Mesothelial cell of epicardium (in vitro differentiated cells): ENCODE measurements at regions not wholly inside any gene's neighbourhood (a gene's known extent, or its start where the extent isn't known, plus 50 kb on each side); places are given as distances from the start of the nearest gene placed in this dataset.
"Not testable (repeated sequence)": the region's sequence is repeated elsewhere in the genome, so short reads cannot be mapped to it uniquely, and the experiment has no call there.

Source experiments
- DNase-seq, 2 experiments: peaks; one replicate each; pipeline ENCODE4 v3.0.0; 2021; ENCODE audit warnings: low spot score in 2 of 2; ENCODE audit not compliant: unreplicated experiment in 2 of 2
- H3K27ac Mint-ChIP-seq: 2 replicates; pipeline ENCODE4 v1.8.0; 2021; ENCODE audit warnings: mixed read lengths
- H3K27me3 Mint-ChIP-seq: 2 replicates; pipeline ENCODE4 v1.8.0; 2021; ENCODE audit warnings: low read depth, mixed read lengths
- H3K36me3 Mint-ChIP-seq: 2 replicates; pipeline ENCODE4 v1.8.0; 2021; ENCODE audit warnings: mixed read lengths
- H3K4me1 Mint-ChIP-seq: 2 replicates; pipeline ENCODE4 v1.8.0; 2021; ENCODE audit warnings: mixed read lengths
- H3K4me3 Mint-ChIP-seq: 2 replicates; pipeline ENCODE4 v1.8.0; 2021; ENCODE audit warnings: mild to moderate bottlenecking, moderate library complexity, mixed read lengths
- H3K9me3 Mint-ChIP-seq: 2 replicates; pipeline ENCODE4 v1.8.0; 2021; ENCODE audit warnings: mixed read lengths
- CTCF ChIP-seq: fragments of 200-600 bp; sonication (generic); IDR thresholded peaks from one replicate; pipeline ENCODE4 v1.5.0; 2021; ENCODE audit warnings: antibody characterized with exemption; ENCODE audit not compliant: unreplicated experiment

DNA sequence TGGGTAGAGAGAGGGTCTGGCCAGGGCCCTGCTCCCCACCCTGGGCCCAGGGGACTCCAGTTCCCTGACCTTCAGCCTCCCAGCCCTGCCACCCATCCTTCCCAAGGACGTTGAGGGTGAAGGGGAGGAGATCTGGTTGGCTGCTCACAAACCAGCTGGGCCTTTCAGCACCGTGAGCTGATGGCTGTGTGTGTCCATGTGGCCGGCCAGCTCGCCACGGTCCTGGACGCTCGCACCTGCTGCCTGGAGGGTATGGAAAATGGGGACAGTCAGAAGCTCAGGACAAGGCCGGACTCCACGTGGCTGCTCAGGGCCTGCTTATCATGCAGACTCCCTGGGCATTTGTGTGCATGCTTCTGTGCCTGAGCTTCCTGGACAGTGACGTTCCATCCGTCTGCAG is 110.3 kb downstream of the NPIPB11 start:
- H3K36me3 Mint-ChIP-seq, H3K27ac Mint-ChIP-seq, H3K27me3 Mint-ChIP-seq, DNase-seq, H3K9me3 Mint-ChIP-seq, H3K4me3 Mint-ChIP-seq: not testable (repeated sequence)
- peaks cover 17% of the 10 kb centered on the region for H3K4me1 Mint-ChIP-seq

- not testable (repeated sequence) for H3K27ac Mint-ChIP-seq, DNase-seq, H3K36me3 Mint-ChIP-seq, H3K4me3 Mint-ChIP-seq, H3K27me3 Mint-ChIP-seq, H3K9me3 Mint-ChIP-seq
- peaks cover 16% of the 10 kb centered on the region for H3K4me1 Mint-ChIP-seq
Observed at GRCh38 chr16:29294951-29295795, 111.3 kb downstream of the NPIPB11 start.

- not testable (repeated sequence) for H3K27ac Mint-ChIP-seq, H3K36me3 Mint-ChIP-seq, H3K4me3 Mint-ChIP-seq, H3K27me3 Mint-ChIP-seq, DNase-seq, H3K9me3 Mint-ChIP-seq
- H3K4me1 Mint-ChIP-seq: peaks cover 15% of the 10 kb centered on the region
Observed at GRCh38 chr16:29294400-29294933, 112.0 kb downstream of the NPIPB11 start.

DNA sequence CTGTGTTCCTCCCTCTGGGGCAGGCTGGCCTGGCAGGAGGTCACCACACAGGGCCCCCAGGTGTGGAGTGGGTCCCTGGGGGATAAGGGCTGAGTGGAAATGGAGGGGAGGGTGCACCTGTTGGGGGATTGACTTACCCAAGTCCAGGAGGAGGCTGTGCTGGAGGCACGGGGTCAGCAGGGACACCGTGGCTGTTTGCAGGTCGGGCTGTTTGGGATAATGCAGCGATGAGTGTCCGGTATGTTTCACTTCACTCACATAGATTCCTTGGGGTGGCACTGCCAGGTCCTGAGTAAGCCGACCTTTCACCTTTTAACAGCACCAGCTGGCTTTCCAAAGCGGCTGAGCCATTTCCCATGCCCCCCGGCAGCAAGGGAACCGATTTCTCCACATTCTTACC is 113.0 kb downstream of the NPIPB11 start:
- not testable (repeated sequence) for DNase-seq, H3K4me3 Mint-ChIP-seq, H3K27me3 Mint-ChIP-seq, H3K36me3 Mint-ChIP-seq, H3K9me3 Mint-ChIP-seq, H3K27ac Mint-ChIP-seq
- H3K4me1 Mint-ChIP-seq: peaks cover 23% of the 10 kb centered on the region

GRCh38 chr16:29292952-29293471 is 113.5 kb downstream of the NPIPB11 start:
- peaks cover 24% of the 10 kb centered on the region for H3K4me1 Mint-ChIP-seq
- H3K27me3 Mint-ChIP-seq, H3K36me3 Mint-ChIP-seq: not testable (repeated sequence)

GRCh38 chr16:29291329-29292271 is 114.9 kb downstream of the NPIPB11 start:
- H3K27ac Mint-ChIP-seq, H3K9me3 Mint-ChIP-seq, H3K36me3 Mint-ChIP-seq, H3K27me3 Mint-ChIP-seq, H3K4me3 Mint-ChIP-seq, DNase-seq: not testable (repeated sequence)
- H3K4me1 Mint-ChIP-seq: peaks cover 33% of the 10 kb centered on the region

More at GRCh38 chr16:29292952-29293471, 113.5 kb downstream of the NPIPB11 start:
- not testable (repeated sequence) for H3K4me3 Mint-ChIP-seq, DNase-seq, H3K9me3 Mint-ChIP-seq, H3K27ac Mint-ChIP-seq

DNA sequence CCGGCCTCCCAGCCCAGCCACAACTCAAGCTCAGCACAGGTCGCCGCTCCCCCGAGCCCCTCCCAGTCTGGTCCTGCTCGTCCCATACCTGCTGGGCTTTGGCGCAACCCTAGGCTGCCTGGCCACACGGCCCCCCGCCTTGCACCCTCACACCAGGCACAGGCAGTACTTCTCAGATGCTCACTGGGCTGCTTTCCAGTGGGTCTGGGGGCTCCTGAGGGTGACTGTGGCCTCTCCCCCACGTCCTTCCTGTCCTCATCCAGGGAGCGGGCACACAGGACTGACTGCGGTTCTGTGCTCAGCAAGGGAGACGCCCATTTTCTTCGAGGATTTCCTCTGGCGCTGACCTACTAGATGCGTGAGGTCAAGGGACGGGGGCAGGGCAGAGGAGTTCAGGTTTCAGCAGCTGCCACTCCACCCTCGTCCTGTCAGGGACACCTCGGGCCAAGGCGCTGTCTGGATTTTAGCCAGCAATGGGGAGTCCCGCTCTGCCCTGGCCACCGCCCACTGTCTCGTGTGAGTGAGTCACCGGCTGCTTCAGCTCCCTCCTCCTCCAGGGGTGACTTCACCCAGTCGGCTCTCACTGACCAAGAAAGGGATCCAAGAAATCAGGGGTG is 115.8 kb downstream of the NPIPB11 start:
- no peaks in the 10 kb centered on the region for H3K27me3 Mint-ChIP-seq
- no peaks in the 10 kb centered on the region for H3K36me3 Mint-ChIP-seq
- DNase-seq: peak; percentile 52 to 76
- peaks cover 38% of the 10 kb centered on the region for H3K4me1 Mint-ChIP-seq
- no peaks in the 10 kb centered on the region for H3K9me3 Mint-ChIP-seq
- H3K4me3 Mint-ChIP-seq: peak overlapping the region; percentile 17
- peak overlapping the region; percentile 84 for H3K27ac Mint-ChIP-seq
- no peak for TF ChIP-seq CTCF

- H3K27ac Mint-ChIP-seq: peak overlapping the region; percentile 91
- not testable (repeated sequence) for DNase-seq, H3K36me3 Mint-ChIP-seq, H3K9me3 Mint-ChIP-seq, H3K4me3 Mint-ChIP-seq, H3K27me3 Mint-ChIP-seq
- peaks cover 45% of the 10 kb centered on the region for H3K4me1 Mint-ChIP-seq
Observed at GRCh38 chr16:29289516-29290239, 116.8 kb downstream of the NPIPB11 start.

DNA sequence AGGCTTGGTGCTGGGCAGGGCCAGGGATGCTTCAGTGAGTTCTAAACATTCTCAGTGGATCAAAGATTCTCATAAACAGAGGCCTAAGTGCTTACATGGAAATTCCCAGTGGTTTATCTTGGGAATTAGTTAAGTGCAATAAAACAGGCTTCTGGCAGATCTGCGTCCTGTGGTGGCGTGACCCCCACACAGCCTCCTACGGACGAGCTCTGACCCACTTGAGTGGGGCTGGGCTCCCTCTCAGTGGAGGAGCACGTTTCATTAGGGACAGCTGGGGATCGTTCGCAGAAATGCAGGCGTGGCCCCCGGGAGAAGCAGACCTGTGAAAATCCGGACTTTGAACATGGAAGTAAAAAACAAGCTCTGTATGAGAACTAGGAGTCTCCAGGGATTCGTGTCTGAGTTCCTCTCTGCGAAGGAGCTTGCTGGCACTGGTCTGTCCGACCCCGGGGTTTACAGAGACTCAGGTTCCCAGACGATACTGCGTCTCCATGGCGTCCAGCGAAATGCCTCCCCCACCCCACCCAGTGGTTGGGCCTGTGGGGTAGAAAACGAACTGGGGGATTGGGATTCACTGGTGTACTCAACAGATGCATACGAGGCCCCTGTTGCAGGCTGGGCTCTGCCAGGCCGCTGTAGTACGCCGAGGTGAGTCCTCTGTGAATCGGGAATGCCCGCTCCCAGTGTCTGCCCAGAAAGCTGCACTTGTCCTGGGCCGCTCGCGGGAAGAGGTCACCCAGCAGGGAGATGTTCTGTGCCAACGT is 117.6 kb downstream of the NPIPB11 start:
- peak overlapping the region; percentile 91 for H3K27ac Mint-ChIP-seq
- H3K9me3 Mint-ChIP-seq, H3K27me3 Mint-ChIP-seq, DNase-seq, H3K4me3 Mint-ChIP-seq, H3K36me3 Mint-ChIP-seq: not testable (repeated sequence)
- peaks cover 48% of the 10 kb centered on the region for H3K4me1 Mint-ChIP-seq

GRCh38 chr16:29287871-29288535 is 118.5 kb downstream of the NPIPB11 start:
- Mint-ChIP-seq H3K4me1 (peaks cover 48% of the 10 kb centered on the region), H3K27ac (peak overlapping the region; percentile 82)
- H3K36me3 Mint-ChIP-seq, H3K4me3 Mint-ChIP-seq, H3K9me3 Mint-ChIP-seq, DNase-seq, H3K27me3 Mint-ChIP-seq: not testable (repeated sequence)

- not testable (repeated sequence) for H3K27me3 Mint-ChIP-seq, H3K4me3 Mint-ChIP-seq, DNase-seq, H3K27ac Mint-ChIP-seq, H3K36me3 Mint-ChIP-seq
- Mint-ChIP-seq H3K4me1 (peaks cover 45% of the 10 kb centered on the region), H3K9me3 (peaks cover 10% of the 10 kb centered on the region)
Observed at GRCh38 chr16:29287246-29287645, 119.3 kb downstream of the NPIPB11 start.
